Uterus (tissue), 3 donors: ENCODE measurements at regions not wholly inside any gene's neighbourhood (a gene's known extent, or its start where the extent isn't known, plus 50 kb on each side); places are given as distances from the start of the nearest gene placed in this dataset.

Experiments used
- DNase-seq, 2 donors: peaks; one replicate each; pipeline ENCODE4 v3.0.0-alpha.2; 2019 to 2020
- H3K27ac ChIP-seq, 2 donors: fragments of 200-600 bp; sonication (generic); 1 replicate in 1 of 2; 2 replicates in 1 of 2; pipeline ENCODE4 v1.5.1; 2016 to 2018
- H3K27me3 ChIP-seq, 2 donors: fragments of 200-600 bp; sonication (generic); one replicate each; pipeline ENCODE4 v1.5.1; 2018 to 2019; ENCODE audit warnings: control low read depth in 1 of 2
- H3K36me3 ChIP-seq, 2 donors: fragments of 200-600 bp; sonication (generic); one replicate each; pipeline ENCODE4 v1.5.1; 2019; ENCODE audit warnings: control low read depth in 1 of 2
- H3K4me1 ChIP-seq, 2 donors: fragments of 200-600 bp; sonication (generic); one replicate each; pipeline ENCODE4 v1.5.1; 2018 to 2019; ENCODE audit warnings: control low read depth in 1 of 2
- H3K4me3 ChIP-seq, 2 donors: fragments of 200-600 bp; sonication (generic); 1 replicate in 1 of 2; 2 replicates in 1 of 2; pipeline ENCODE4 v1.5.1; 2018 to 2019; ENCODE audit warnings: mild to moderate bottlenecking in 1 of 2
- H3K9me3 ChIP-seq, 2 donors: fragments of 200-600 bp; sonication (generic); one replicate each; pipeline ENCODE4 v1.5.1; 2019; ENCODE audit warnings: control low read depth in 1 of 2
- CTCF ChIP-seq, 4 experiments: fragments of 200-600 bp in 2 of 4; fragments of 450-650 bp in 2 of 4; sonication (generic) in 2 of 4; IDR thresholded peaks; one replicate each; pipeline ENCODE4 v1.5.1; 2016 to 2019; ENCODE audit warnings: antibody characterized with exemption in 4 of 4, mild to moderate bottlenecking in 2 of 4, moderate library complexity in 1 of 4
- POLR2A ChIP-seq, 2 donors: fragments of 450-650 bp; IDR thresholded peaks; one replicate each; pipeline ENCODE4 v1.6.1; 2016; ENCODE audit warnings: antibody characterized with exemption in 2 of 2, mild to moderate bottlenecking in 1 of 2, moderate library complexity in 1 of 2
- intact Hi-C: fragments of 100-400 bp; cut with DNase I; formaldehyde crosslinking; loops from one replicate; pipeline ENCODE4 v1.15.1; 2023; ENCODE audit warnings: low total_unique reads
- donor health status: DM: yes; HTN: yes; CAD: no.

- intact Hi-C loops, result no loop called here
- peak; percentile 69 to 74 for DNase-seq
- Histone ChIP-seq H3K4me3 (no peak overlapping the region), H3K36me3 (no peaks in the 10 kb centered on the region), H3K9me3 (no peaks in the 10 kb centered on the region), H3K27me3 (no peaks in the 10 kb centered on the region), H3K27ac (peak overlapping the region; percentile 83 to 88), H3K4me1 (peaks cover 3 to 22% of the 10 kb centered on the region in 2 donors)
- no peak for TF ChIP-seq POLR2A (IDR thresholded peaks at IDR 0.05)
- TF ChIP-seq CTCF (IDR thresholded peaks at IDR 0.05), result no peak
Measured at GRCh38 chr2:67259556-67260342, 137.4 kb upstream of the ETAA1 start.

GRCh38 chr2:67260343-67261277 is 136.5 kb upstream of the ETAA1 start:
- intact Hi-C loops, result no loop called here
- peaks cover 3 to 22% of the 10 kb centered on the region in 2 donors for H3K4me1 ChIP-seq
- DNase-seq, result peak; percentile 90 to 92
- H3K9me3 ChIP-seq, result no peaks in the 10 kb centered on the region
- H3K27me3 ChIP-seq, result no peaks in the 10 kb centered on the region
- TF ChIP-seq CTCF (IDR thresholded peaks at IDR 0.05) (no peak), POLR2A (IDR thresholded peaks at IDR 0.05) (no peak)
- H3K36me3 ChIP-seq, result no peaks in the 10 kb centered on the region
- H3K27ac ChIP-seq, result peak overlapping the region; percentile 83 to 88
- H3K4me3 ChIP-seq, result no peak overlapping the region

- no peak for TF ChIP-seq POLR2A (IDR thresholded peaks at IDR 0.05)
- TF ChIP-seq CTCF (IDR thresholded peaks at IDR 0.05), result no peak
- Histone ChIP-seq H3K27ac (no peak overlapping the region), H3K9me3 (no peaks in the 10 kb centered on the region), H3K4me3 (no peak overlapping the region), H3K36me3 (no peaks in the 10 kb centered on the region), H3K4me1 (no peaks in the 10 kb centered on the region), H3K27me3 (no peaks in the 10 kb centered on the region)
- no peak for DNase-seq
- intact Hi-C loops, result no loop called here
Measured at GRCh38 chr2:67267241-67267640, 129.9 kb upstream of the ETAA1 start.

- Histone ChIP-seq H3K4me1 (no peaks in the 10 kb centered on the region), H3K27ac (no peak overlapping the region), H3K36me3 (no peaks in the 10 kb centered on the region), H3K4me3 (no peak overlapping the region), H3K9me3 (no peaks in the 10 kb centered on the region), H3K27me3 (no peaks in the 10 kb centered on the region)
- intact Hi-C loops, result no loop called here
- TF ChIP-seq POLR2A (IDR thresholded peaks at IDR 0.05), result no peak
- no peak for TF ChIP-seq CTCF (IDR thresholded peaks at IDR 0.05)
- DNase-seq, result no peak
Measured at GRCh38 chr2:67268797-67269196, 128.3 kb upstream of the ETAA1 start.

GRCh38 chr2:67272195-67272594 is 124.9 kb upstream of the ETAA1 start:
- Histone ChIP-seq H3K27ac (no peak overlapping the region), H3K9me3 (no peaks in the 10 kb centered on the region), H3K4me3 (no peak overlapping the region), H3K27me3 (no peaks in the 10 kb centered on the region), H3K36me3 (no peaks in the 10 kb centered on the region), H3K4me1 (no peaks in the 10 kb centered on the region)
- no peak for DNase-seq
- intact Hi-C loops, result no loop called here
- no peak for TF ChIP-seq CTCF (IDR thresholded peaks at IDR 0.05)
- no peak for TF ChIP-seq POLR2A (IDR thresholded peaks at IDR 0.05)
